ENCODE measurements at regions not wholly inside any gene's neighbourhood (a gene's known extent, or its start where the extent isn't known, plus 50 kb on each side); places are given as distances from the start of the nearest gene placed in this dataset.

GRCh38 chr21:35924714-35925301, 135.5 kb downstream of the SETD4 start:
- Histone ChIP-seq H4K5ac (ENCODE audit: insufficient read length, low read depth, low read length) (no peak overlapping the region), H3K79me2 (ENCODE audit: insufficient read depth, low read length) (no peaks in the 10 kb centered on the region), H3T11ph (ENCODE audit: low read length) (no peak overlapping the region), H3K27me3 (ENCODE audit: insufficient read depth, low read length) (no peaks in the 10 kb centered on the region), H3K9me3 (ENCODE audit: control insufficient read depth, low read depth, low read length) (no peaks in the 10 kb centered on the region), H2BK15ac (ENCODE audit: low read depth, low read length) (no peak overlapping the region), H2BK12ac (ENCODE audit: insufficient read length, low read depth, low read length) (no peak overlapping the region), H3K27ac (ENCODE audit: insufficient read length, low read depth, low read length) (no peak overlapping the region), H3K79me1 (ENCODE audit: insufficient read depth, low read depth, low read length, poor library complexity, severe bottlenecking) (no peaks in the 10 kb centered on the region), H3K18ac (ENCODE audit: insufficient read length, low read depth, low read length) (no peak overlapping the region), H2BK120ac (ENCODE audit: low read depth, low read length, poor library complexity, severe bottlenecking) (no peak overlapping the region), H4K8ac (replicated peaks; ENCODE audit: insufficient read length, low read depth, low read length) (no peak overlapping the region), H2BK5ac (ENCODE audit: insufficient read length, low read length) (no peak overlapping the region), H3K9ac (ENCODE audit: extremely low read depth, insufficient read length, low read length) (no peak overlapping the region), H3K4me2 (ENCODE audit: insufficient read depth, insufficient read length, low read length) (no peak overlapping the region), H2AFZ (ENCODE audit: low read length) (no peak overlapping the region), H3K23ac (ENCODE audit: insufficient read length, low read depth, low read length) (no peak overlapping the region), H3K56ac (ENCODE audit: insufficient read length, low read depth, low read length) (no peak overlapping the region), H3K4ac (ENCODE audit: low read depth, low read length) (no peak overlapping the region), H4K91ac (ENCODE audit: insufficient read length, low read depth, low read length) (no peak overlapping the region), H3K4me1 (ENCODE audit: insufficient read depth, low read length) (no peaks in the 10 kb centered on the region), H3K23me2 (ENCODE audit: insufficient read length, low read depth, low read length, poor library complexity, severe bottlenecking) (no peaks in the 10 kb centered on the region), H4K20me1 (ENCODE audit: control insufficient read depth, insufficient read depth, insufficient read length) (no peaks in the 10 kb centered on the region), H2BK20ac (ENCODE audit: low read depth, low read length, poor library complexity, severe bottlenecking) (no peak overlapping the region), H3K14ac (ENCODE audit: insufficient read depth, low read length) (no peak overlapping the region), H2AK5ac (ENCODE audit: insufficient read length, low read length) (no peak overlapping the region)
- no peak for DNase-seq
- TF ChIP-seq CTCF (conservative IDR thresholded peaks at IDR 0.05), result no peak
- Mint-ChIP-seq H3K4me3 (no peak overlapping the region), H3K9me3 (no peaks in the 10 kb centered on the region; a peak in 2 of 5 replicates), H3K4me1 (no peaks in the 10 kb centered on the region), H3K27me3 (ENCODE audit: low read depth) (peaks cover 3% of the 10 kb centered on the region; the same call in 1 of the 2 replicates), H3K27ac (no peak overlapping the region), H3K36me3 (ENCODE audit: insufficient read depth in 1 of 3, low read depth in 3 of 3) (no peaks in the 10 kb centered on the region; a peak in 1 of 7 replicates)
- no CpG with 5 or more reads among the region's 6 CpGs for WGBS (ENCODE audit: extremely low coverage, insufficient read length, low lambda C conversion rate)

Data from H9 (cell line).